ENCODE measurements at regions not wholly inside any gene's neighbourhood (a gene's known extent, or its start where the extent isn't known, plus 50 kb on each side); places are given as distances from the start of the nearest gene placed in this dataset.

DNA sequence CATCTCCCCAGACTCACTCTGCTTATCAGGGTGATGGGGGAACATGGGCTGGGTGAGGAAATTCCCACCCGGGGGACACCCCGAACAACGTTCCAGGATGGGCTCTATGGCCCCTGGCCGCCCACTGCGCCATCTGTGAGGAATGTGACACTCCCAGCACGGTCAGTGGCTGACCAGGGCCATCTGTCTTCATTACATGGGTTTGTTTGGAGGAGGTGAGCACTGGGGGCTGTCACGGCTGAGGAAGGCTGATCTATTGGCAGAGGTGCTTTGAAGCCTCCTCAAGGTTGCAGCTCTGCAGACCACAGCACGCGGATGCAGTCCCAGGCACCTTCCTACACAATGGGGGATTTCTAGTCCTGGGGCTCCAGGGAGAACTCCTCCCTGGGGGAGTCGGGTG lies 214.1 kb upstream of the FOXF1 start:
- TF ChIP-seq, protein P1, sequence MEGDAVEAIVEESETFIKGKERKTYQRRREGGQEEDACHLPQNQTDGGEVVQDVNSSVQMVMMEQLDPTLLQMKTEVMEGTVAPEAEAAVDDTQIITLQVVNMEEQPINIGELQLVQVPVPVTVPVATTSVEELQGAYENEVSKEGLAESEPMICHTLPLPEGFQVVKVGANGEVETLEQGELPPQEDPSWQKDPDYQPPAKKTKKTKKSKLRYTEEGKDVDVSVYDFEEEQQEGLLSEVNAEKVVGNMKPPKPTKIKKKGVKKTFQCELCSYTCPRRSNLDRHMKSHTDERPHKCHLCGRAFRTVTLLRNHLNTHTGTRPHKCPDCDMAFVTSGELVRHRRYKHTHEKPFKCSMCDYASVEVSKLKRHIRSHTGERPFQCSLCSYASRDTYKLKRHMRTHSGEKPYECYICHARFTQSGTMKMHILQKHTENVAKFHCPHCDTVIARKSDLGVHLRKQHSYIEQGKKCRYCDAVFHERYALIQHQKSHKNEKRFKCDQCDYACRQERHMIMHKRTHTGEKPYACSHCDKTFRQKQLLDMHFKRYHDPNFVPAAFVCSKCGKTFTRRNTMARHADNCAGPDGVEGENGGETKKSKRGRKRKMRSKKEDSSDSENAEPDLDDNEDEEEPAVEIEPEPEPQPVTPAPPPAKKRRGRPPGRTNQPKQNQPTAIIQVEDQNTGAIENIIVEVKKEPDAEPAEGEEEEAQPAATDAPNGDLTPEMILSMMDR (IDR thresholded peaks at IDR 0.05), result no peak
- peaks cover 0 to 13% of the 10 kb centered on the region in 2 donors for H3K9me3 ChIP-seq (replicated peaks in 1 of 2; ENCODE audit: control insufficient read depth in 1 of 2, insufficient read depth in 1 of 2, low read length in 2 of 2)
- no peaks in the 10 kb centered on the region for H3K36me3 ChIP-seq (replicated peaks in 1 of 2; ENCODE audit: control insufficient read depth in 1 of 2, insufficient read depth in 2 of 2, low read length in 2 of 2)
- no peak overlapping the region for H2AFZ ChIP-seq (ENCODE audit: insufficient read depth, low read depth, low read length, poor library complexity, severe bottlenecking)
- H3K4me2 ChIP-seq (replicated peaks; ENCODE audit: extremely low read depth, low read length, poor library complexity, severe bottlenecking), result no peak overlapping the region
- Mint-ChIP-seq H3K36me3 (no peaks in the 10 kb centered on the region), H3K27me3 (ENCODE audit: low read depth in 3 of 3) (peaks cover 57 to 82% (median 62%) of the 10 kb centered on the region in 3 donors), H3K4me3 (peak overlapping the region in 1 of 2 donors; percentile 51), H3K9me3 (peaks cover 0 to 17% (median 0%) of the 10 kb centered on the region in 7 donors), H3K4me1 (peaks cover 5% of the 10 kb centered on the region), H3K27ac (no peak overlapping the region)
- 19% methylated on average over 3 of the region's 10 CpGs for WGBS (ENCODE audit: insufficient coverage)
- DNase-seq, result no peak
- H3K4me1 ChIP-seq (ENCODE audit: control insufficient read depth in 1 of 2, insufficient read depth in 2 of 2, low read length in 2 of 2), result no peaks in the 10 kb centered on the region
- no peaks in the 10 kb centered on the region for H4K20me1 ChIP-seq (ENCODE audit: insufficient read depth, low read length)
- no peak overlapping the region for H3K9ac ChIP-seq (ENCODE audit: insufficient read depth, low read length, poor library complexity, severe bottlenecking)
- peaks cover 14 to 69% of the 10 kb centered on the region in 2 donors for H3K27me3 ChIP-seq (ENCODE audit: control insufficient read depth in 2 of 2, insufficient read depth in 2 of 2, low read length in 2 of 2)
- no peak overlapping the region for H3K27ac ChIP-seq (ENCODE audit: low read depth in 1 of 2, low read length in 2 of 2)
- H3K79me2 ChIP-seq (ENCODE audit: insufficient read depth, low read length), result no peaks in the 10 kb centered on the region
- H3K4me3 ChIP-seq (replicated peaks in 1 of 3; ENCODE audit: low read depth in 2 of 3, low read length in 3 of 3), result no peak overlapping the region
- intact Hi-C loops (cut with micrococcal nuclease), result no loop called here

DNA sequence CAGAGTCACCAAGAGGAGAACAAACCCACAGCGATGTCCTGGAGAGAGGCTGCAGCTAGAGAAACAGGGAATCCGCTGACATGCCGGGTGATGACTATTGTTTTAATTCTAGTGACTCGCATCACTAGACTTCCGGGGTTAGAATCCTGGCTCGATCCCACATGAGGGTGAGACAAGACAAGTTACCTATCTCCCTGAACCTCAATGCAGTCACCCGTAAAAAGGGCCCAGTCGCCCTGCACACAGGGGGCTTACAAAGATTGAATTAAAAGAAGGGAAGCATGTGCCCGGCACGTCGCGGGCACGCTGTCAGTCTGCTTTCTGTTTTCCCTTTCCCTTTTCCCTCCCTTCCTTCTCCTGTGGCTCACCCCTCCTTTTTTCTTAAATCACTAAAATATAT lies 212.9 kb upstream of the FOXF1 start:
- Mint-ChIP-seq H3K27me3 (ENCODE audit: low read depth in 3 of 3) (peaks cover 59 to 83% (median 59%) of the 10 kb centered on the region in 3 donors), H3K9me3 (peaks cover 0 to 18% (median 0%) of the 10 kb centered on the region in 7 donors), H3K36me3 (no peaks in the 10 kb centered on the region), H3K4me3 (peak overlapping the region in 1 of 2 donors; percentile 71), H3K4me1 (peaks cover 5% of the 10 kb centered on the region), H3K27ac (peak overlapping the region in 1 of 7 donors; percentile 37)
- no peak overlapping the region for H3K27ac ChIP-seq (ENCODE audit: low read depth in 1 of 2, low read length in 2 of 2)
- H2AFZ ChIP-seq (ENCODE audit: insufficient read depth, low read depth, low read length, poor library complexity, severe bottlenecking), result no peak overlapping the region
- no peak overlapping the region for H3K4me2 ChIP-seq (replicated peaks; ENCODE audit: extremely low read depth, low read length, poor library complexity, severe bottlenecking)
- peaks cover 0 to 13% of the 10 kb centered on the region in 2 donors for H3K9me3 ChIP-seq (replicated peaks in 1 of 2; ENCODE audit: control insufficient read depth in 1 of 2, insufficient read depth in 1 of 2, low read length in 2 of 2)
- intact Hi-C loops (cut with micrococcal nuclease), result no loop called here
- TF ChIP-seq, protein P1 (IDR thresholded peaks at IDR 0.05), result no peak
- no peaks in the 10 kb centered on the region for H4K20me1 ChIP-seq (ENCODE audit: insufficient read depth, low read length)
- H3K27me3 ChIP-seq (ENCODE audit: control insufficient read depth in 2 of 2, insufficient read depth in 2 of 2, low read length in 2 of 2), result peaks cover 15 to 60% of the 10 kb centered on the region in 2 donors
- H3K4me1 ChIP-seq (ENCODE audit: control insufficient read depth in 1 of 2, insufficient read depth in 2 of 2, low read length in 2 of 2), result no peaks in the 10 kb centered on the region
- no peak overlapping the region for H3K9ac ChIP-seq (ENCODE audit: insufficient read depth, low read length, poor library complexity, severe bottlenecking)
- DNase-seq, result no peak
- H3K36me3 ChIP-seq (replicated peaks in 1 of 2; ENCODE audit: control insufficient read depth in 1 of 2, insufficient read depth in 2 of 2, low read length in 2 of 2), result no peaks in the 10 kb centered on the region
- no CpG with 5 or more reads among the region's 13 CpGs for WGBS (ENCODE audit: insufficient coverage)
- no peak overlapping the region for H3K4me3 ChIP-seq (replicated peaks in 1 of 3; ENCODE audit: low read depth in 2 of 3, low read length in 3 of 3)
- no peaks in the 10 kb centered on the region for H3K79me2 ChIP-seq (ENCODE audit: insufficient read depth, low read length)
